HepG2 (cell line): ENCODE measurements at regions not wholly inside any gene's neighbourhood (a gene's known extent, or its start where the extent isn't known, plus 50 kb on each side); places are given as distances from the start of the nearest gene placed in this dataset.

Experiments
- ATAC-seq: fragments of 200-7000 bp; cut with Tn5 transposase; 3 replicates; pipeline ENCODE4 v1.9.1; 2020; ENCODE audit warnings: mild to moderate bottlenecking, moderate library complexity
- BruUV-seq: library from RNA; stranded (reverse); fragments of 400-500 nt; replicated peaks from 2 replicates; lab custom pipeline; 2021; lab: Mats Ljungman, UMichigan
- CTCF ChIA-PET: fragments of 300-600 bp; formaldehyde crosslinking; extraction: SDS; loops from one replicate; lab custom pipeline; 2021; ENCODE audit warnings: low total read pairs, inconsistent platforms, low intra/inter-chr PET ratio; lab: Yijun Ruan, JAX
- POLR2A ChIA-PET: fragments of 350-600 bp; sonication (Branson Sonifier 250); formaldehyde crosslinking; loops from one replicate; lab custom pipeline; 2020; ENCODE audit warnings: antibody characterized with exemption, inconsistent platforms; lab: Yijun Ruan, JAX
- DNase-seq: peaks from one replicate; pipeline ENCODE4 v3.0.0-alpha.2; 2015; ENCODE audit warnings: low spot score
- FAIRE-seq: peaks from 3 replicates; lab custom pipeline; 2011; peaks lifted over from hg19 to GRCh38; lab: Jason Lieb, UNC
- H2AFZ ChIP-seq: one replicate; pipeline ENCODE4 v1.6.1; 2011; ENCODE audit warnings: low read length, inconsistent platforms
- H3K27ac ChIP-seq: fragments of 300-600 bp; 3 replicates; pipeline ENCODE4 v1.8.0; 2011; ENCODE audit warnings: mixed run types, mild to moderate bottlenecking, mixed read lengths, low read length, inconsistent platforms; ENCODE audit not compliant: insufficient read depth; ENCODE audit errors: extremely low read length
- H3K27me3 ChIP-seq, 2 experiments: fragments of 200-600 bp in 1 of 2; 2 replicates in 1 of 2; 3 replicates in 1 of 2; pipeline versions ENCODE4 v1.6.0 to v1.8.0; 2011; ENCODE audit warnings: low read length in 2 of 2, mild to moderate bottlenecking in 2 of 2, moderate library complexity in 2 of 2, inconsistent platforms in 1 of 2; ENCODE audit not compliant: insufficient read depth in 2 of 2, control insufficient read depth in 1 of 2
- H3K36me3 ChIP-seq, 2 experiments: fragments of 200-600 bp in 1 of 2; replicated peaks in 1 of 2; 2 replicates in 1 of 2; 3 replicates in 1 of 2; pipeline versions ENCODE4 v1.5.1 to v1.8.0; 2011; ENCODE audit warnings: low read length in 2 of 2, inconsistent platforms in 1 of 2; ENCODE audit not compliant: insufficient read depth in 2 of 2, control insufficient read depth in 1 of 2
- H3K4me1 ChIP-seq: 2 replicates; pipeline ENCODE4 v1.5.1; 2012; ENCODE audit warnings: low read length, inconsistent platforms; ENCODE audit not compliant: insufficient read depth
- H3K4me2 ChIP-seq: 2 replicates; pipeline ENCODE4 v1.6.0; 2011; ENCODE audit warnings: low read depth, low read length, inconsistent platforms
- H3K4me3 ChIP-seq, 3 experiments: fragments of 200-600 bp in 1 of 3; sonication (generic), shearing (Covaris generic) in 1 of 3; replicated peaks in 1 of 3; 2 replicates each; pipeline ENCODE4 v1.5.1; 2011 to 2016; ENCODE audit warnings: low read length in 3 of 3, inconsistent platforms in 2 of 3, low read depth in 2 of 3, mild to moderate bottlenecking in 2 of 3, control low read depth in 1 of 3, mixed read lengths in 1 of 3; ENCODE audit not compliant: insufficient read depth in 1 of 3
- H3K79me2 ChIP-seq: one replicate; pipeline ENCODE4 v1.6.1; 2011; ENCODE audit warnings: low read length, inconsistent platforms; ENCODE audit not compliant: insufficient read depth
- H3K9ac ChIP-seq: 2 replicates; pipeline ENCODE4 v1.6.0; 2011; ENCODE audit warnings: mild to moderate bottlenecking, low read depth, low read length, inconsistent platforms; ENCODE audit not compliant: insufficient read depth
- H3K9me3 ChIP-seq: 2 replicates; pipeline ENCODE4 v1.5.1; 2012; ENCODE audit warnings: mild to moderate bottlenecking, low read length
- H4K20me1 ChIP-seq: 2 replicates; pipeline ENCODE4 v1.6.0; 2011; ENCODE audit warnings: inconsistent platforms, mild to moderate bottlenecking, low read length, moderate library complexity; ENCODE audit not compliant: insufficient read depth
- CEBPB ChIP-seq: IDR thresholded peaks from 2 replicates; pipeline ENCODE4 v1.6.1; 2011; ENCODE audit warnings: low read depth, low read length, improper control_type of control experiment, borderline replicate concordance
- ISX ChIP-seq: sonication (generic); formaldehyde crosslinking; conservative IDR thresholded peaks from 2 replicates; pipeline ENCODE4 v1.5.0; 2020; ENCODE audit warnings: missing genetic modification reagents
- KAT2B ChIP-seq: fragments of 150-350 bp; IDR thresholded peaks from 2 replicates; pipeline ENCODE4 v1.6.1; 2014; ENCODE audit warnings: low read depth, low read length, borderline replicate concordance
- NFE2 ChIP-seq: sonication (generic); formaldehyde crosslinking; IDR thresholded peaks from 2 replicates; pipeline ENCODE4 v1.4.0; 2020; ENCODE audit warnings: missing genetic modification reagents
- SMAD1 ChIP-seq: sonication (generic); formaldehyde crosslinking; IDR thresholded peaks from 2 replicates; pipeline ENCODE4 v1.4.0; 2020; ENCODE audit warnings: missing genetic modification reagents, low read depth, mild to moderate bottlenecking, borderline replicate concordance
- ZNF468 ChIP-seq: sonication (generic); formaldehyde crosslinking; IDR thresholded peaks from 2 replicates; pipeline ENCODE4 v1.8.0; 2022; ENCODE audit warnings: mild to moderate bottlenecking, moderate library complexity, missing genetic modification reagents
- ZNF652 ChIP-seq: IDR thresholded peaks from 2 replicates; pipeline ENCODE4 v1.6.1; 2016; ENCODE audit warnings: low read depth, borderline replicate concordance
- WGBS: methylation state at CpG from one replicate; pipeline ENCODE4 v1.1.6; 2017; ENCODE audit warnings: low lambda C conversion rate; 5-methylcytosine and 5-hydroxymethylcytosine counted together
- in situ Hi-C: cut with HindIII; loops from 2 replicates; pipeline ENCODE4 v1.10.0; 2017; ENCODE audit warnings: low pct_unique_long_range_greater_than_20kb; ENCODE audit not compliant: extremely low pct_ligation_motif_present
- intact Hi-C: fragments of 100-400 bp; cut with micrococcal nuclease; formaldehyde crosslinking; loops from one replicate; pipeline ENCODE4 v1.10.0; 2022; ENCODE audit not compliant: unreplicated experiment
- TF ChIP-seq, protein P1 (sequence below): sonication (generic); formaldehyde crosslinking; IDR thresholded peaks from 2 replicates; pipeline ENCODE4 v1.5.1; 2020; ENCODE audit warnings: mild to moderate bottlenecking, missing genetic modification reagents
- TF ChIP-seq, protein P2 (sequence below): sonication (generic); formaldehyde crosslinking; conservative IDR thresholded peaks from 2 replicates; pipeline ENCODE4 v1.4.0; 2020; ENCODE audit warnings: missing genetic modification reagents
- TF ChIP-seq, protein P3 (sequence below): sonication (generic); formaldehyde crosslinking; IDR thresholded peaks from 2 replicates; pipeline ENCODE4 v1.5.1; 2020; ENCODE audit warnings: mild to moderate bottlenecking, missing genetic modification reagents, borderline replicate concordance

GRCh38 chr7:47040795-47041347, 541.0 kb downstream of the TNS3 start (continued):
- TF ChIP-seq ZNF652 (CRISPR knock-in tag) = no peak
- TF ChIP-seq, protein P1, sequence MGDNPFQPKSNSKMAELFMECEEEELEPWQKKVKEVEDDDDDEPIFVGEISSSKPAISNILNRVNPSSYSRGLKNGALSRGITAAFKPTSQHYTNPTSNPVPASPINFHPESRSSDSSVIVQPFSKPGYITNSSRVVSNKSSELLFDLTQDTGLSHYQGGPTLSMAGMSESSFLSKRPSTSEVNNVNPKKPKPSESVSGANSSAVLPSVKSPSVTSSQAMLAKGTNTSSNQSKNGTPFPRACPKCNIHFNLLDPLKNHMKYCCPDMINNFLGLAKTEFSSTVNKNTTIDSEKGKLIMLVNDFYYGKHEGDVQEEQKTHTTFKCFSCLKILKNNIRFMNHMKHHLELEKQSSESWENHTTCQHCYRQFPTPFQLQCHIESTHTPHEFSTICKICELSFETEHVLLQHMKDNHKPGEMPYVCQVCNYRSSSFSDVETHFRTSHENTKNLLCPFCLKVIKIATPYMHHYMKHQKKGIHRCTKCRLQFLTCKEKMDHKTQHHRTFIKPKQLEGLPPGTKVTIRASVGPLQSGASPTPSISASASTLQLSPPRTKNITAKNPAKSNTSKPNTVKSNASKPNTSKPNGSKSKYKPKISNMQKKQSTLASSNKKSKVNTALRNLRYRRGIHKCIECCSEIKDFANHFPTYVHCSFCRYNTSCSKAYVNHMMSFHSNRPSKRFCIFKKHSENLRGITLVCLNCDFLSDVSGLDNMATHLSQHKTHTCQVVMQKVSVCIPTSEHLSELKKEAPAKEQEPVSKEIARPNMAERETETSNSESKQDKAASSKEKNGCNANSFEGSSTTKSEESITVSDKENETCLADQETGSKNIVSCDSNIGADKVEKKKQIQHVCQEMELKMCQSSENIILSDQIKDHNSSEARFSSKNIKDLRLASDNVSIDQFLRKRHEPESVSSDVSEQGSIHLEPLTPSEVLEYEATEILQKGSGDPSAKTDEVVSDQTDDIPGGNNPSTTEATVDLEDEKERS (CRISPR knock-in tag) = no peak
- TF ChIP-seq NFE2 (CRISPR knock-in tag) = no peak
- TF ChIP-seq ZNF468 (CRISPR knock-in tag) = no peak

- no peak overlapping the region for H3K9ac ChIP-seq
- ChIA-PET POLR2A (no interaction called here), CTCF (no interaction called here)
- H3K4me2 ChIP-seq = no peak overlapping the region
- H4K20me1 ChIP-seq = no peaks in the 10 kb centered on the region
- no peaks in the 10 kb centered on the region for H3K36me3 ChIP-seq
- ATAC-seq = no peak
- WGBS = 15% methylated on average over 1 of the region's 1 CpG
- FAIRE-seq = no peak
- no peaks in the 10 kb centered on the region for H3K79me2 ChIP-seq
- intact Hi-C loops = no loop called here
- in situ Hi-C loops = no loop called here
- no peaks in the 10 kb centered on the region; a peak in 1 of 5 replicates for H3K27me3 ChIP-seq
- H3K4me3 ChIP-seq = no peak overlapping the region
- BruUV-seq = no TSS peak
- H3K9me3 ChIP-seq = no peaks in the 10 kb centered on the region
- DNase-seq = no peak
- H3K4me1 ChIP-seq = no peaks in the 10 kb centered on the region
- TF ChIP-seq CEBPB (no peak), KAT2B (no peak), SMAD1 (no peak), ISX (no peak)
- TF ChIP-seq, protein P2, sequence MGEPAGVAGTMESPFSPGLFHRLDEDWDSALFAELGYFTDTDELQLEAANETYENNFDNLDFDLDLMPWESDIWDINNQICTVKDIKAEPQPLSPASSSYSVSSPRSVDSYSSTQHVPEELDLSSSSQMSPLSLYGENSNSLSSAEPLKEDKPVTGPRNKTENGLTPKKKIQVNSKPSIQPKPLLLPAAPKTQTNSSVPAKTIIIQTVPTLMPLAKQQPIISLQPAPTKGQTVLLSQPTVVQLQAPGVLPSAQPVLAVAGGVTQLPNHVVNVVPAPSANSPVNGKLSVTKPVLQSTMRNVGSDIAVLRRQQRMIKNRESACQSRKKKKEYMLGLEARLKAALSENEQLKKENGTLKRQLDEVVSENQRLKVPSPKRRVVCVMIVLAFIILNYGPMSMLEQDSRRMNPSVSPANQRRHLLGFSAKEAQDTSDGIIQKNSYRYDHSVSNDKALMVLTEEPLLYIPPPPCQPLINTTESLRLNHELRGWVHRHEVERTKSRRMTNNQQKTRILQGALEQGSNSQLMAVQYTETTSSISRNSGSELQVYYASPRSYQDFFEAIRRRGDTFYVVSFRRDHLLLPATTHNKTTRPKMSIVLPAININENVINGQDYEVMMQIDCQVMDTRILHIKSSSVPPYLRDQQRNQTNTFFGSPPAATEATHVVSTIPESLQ (CRISPR knock-in tag) = no peak
- TF ChIP-seq, protein P3, sequence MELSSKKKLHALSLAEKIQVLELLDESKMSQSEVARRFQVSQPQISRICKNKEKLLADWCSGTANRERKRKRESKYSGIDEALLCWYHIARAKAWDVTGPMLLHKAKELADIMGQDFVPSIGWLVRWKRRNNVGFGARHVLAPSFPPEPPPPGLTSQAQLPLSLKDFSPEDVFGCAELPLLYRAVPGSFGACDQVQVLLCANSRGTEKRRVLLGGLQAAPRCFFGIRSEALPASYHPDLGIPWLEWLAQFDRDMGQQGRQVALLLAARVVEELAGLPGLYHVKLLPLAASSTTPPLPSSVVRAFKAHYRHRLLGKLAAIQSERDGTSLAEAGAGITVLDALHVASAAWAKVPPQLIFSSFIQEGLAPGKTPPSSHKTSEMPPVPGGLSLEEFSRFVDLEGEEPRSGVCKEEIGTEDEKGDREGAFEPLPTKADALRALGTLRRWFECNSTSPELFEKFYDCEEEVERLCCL (CRISPR knock-in tag) = no peak
- H3K27ac ChIP-seq = no peak overlapping the region
- H2AFZ ChIP-seq = no peak overlapping the region
Observed at GRCh38 chr7:47039904-47040303, 542.0 kb downstream of the TNS3 start.
